ENCODE measurements at regions not wholly inside any gene's neighbourhood (a gene's known extent, or its start where the extent isn't known, plus 50 kb on each side); places are given as distances from the start of the nearest gene placed in this dataset.

DNA sequence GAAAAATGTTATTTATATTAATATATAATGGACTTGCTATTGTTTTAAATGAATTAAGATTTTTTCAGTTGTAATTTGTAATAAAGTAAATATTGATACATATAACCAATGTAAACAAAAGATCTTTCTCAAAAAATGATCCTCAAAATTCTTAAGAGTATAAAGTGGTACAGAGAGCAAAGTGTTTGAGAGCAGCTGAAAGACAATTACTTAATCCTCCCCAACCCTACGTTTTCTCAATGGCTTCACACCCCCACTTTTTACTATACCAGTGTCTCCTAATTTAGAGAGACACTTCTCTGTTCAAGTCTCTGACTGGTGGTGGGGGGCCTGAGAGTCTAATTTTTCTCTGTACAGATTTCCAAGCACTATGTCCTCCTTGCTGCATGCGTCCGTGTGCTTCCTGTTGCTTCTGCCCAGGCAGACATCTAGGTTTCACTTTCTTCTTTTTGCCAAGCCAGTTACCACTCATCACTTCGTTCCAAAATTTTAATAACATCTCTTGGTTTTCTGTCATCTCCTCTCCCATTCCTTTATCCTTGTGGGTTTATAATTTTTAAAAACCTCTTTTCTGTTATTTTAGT lies 276.3 kb upstream of the DNAJC19 start:
- TF ChIP-seq TAF7 (optimal IDR thresholded peaks at IDR 0.05; ENCODE audit: borderline replicate concordance, low read depth, low read length) (no peak), EZH2 (IDR thresholded peaks at IDR 0.05; ENCODE audit: low read depth, low read length, severe bottlenecking) (no peak), BCL11A (IDR thresholded peaks at IDR 0.05; ENCODE audit: low read depth in 2 of 2, low read length in 2 of 2) (no peak), YY1 (IDR thresholded peaks at IDR 0.05; ENCODE audit: low read depth, low read length) (no peak), GTF2F1 (IDR thresholded peaks at IDR 0.05; ENCODE audit: borderline replicate concordance, low read depth, low read length) (no peak), POU5F1 (IDR thresholded peaks at IDR 0.05; ENCODE audit: low read depth, low read length) (no peak), TEAD4 (IDR thresholded peaks at IDR 0.05; ENCODE audit: low read depth, low read length) (no peak), TAF1 (IDR thresholded peaks at IDR 0.05; ENCODE audit: low read depth, low read length) (no peak), CEBPB (IDR thresholded peaks at IDR 0.05; ENCODE audit: low read depth, low read length) (no peak), ASH2L (IDR thresholded peaks at IDR 0.05; ENCODE audit: low read length) (no peak), HDAC2 (IDR thresholded peaks at IDR 0.05; ENCODE audit: borderline replicate concordance in 1 of 2, low read depth in 2 of 2, low read length in 2 of 2) (no peak), KDM4A (IDR thresholded peaks at IDR 0.05; ENCODE audit: low read depth, low read length, severe bottlenecking) (no peak)
- H3K4me1 ChIP-seq (replicated peaks in 1 of 4; ENCODE audit: control insufficient read depth in 3 of 4, insufficient read depth in 4 of 4, low read length in 3 of 4): no peaks in the 10 kb centered on the region
- no peak overlapping the region for H3K4me3 ChIP-seq (ENCODE audit: extremely low read depth in 1 of 4, insufficient read depth in 2 of 4, low read depth in 3 of 4, low read length in 4 of 4)
- no peak overlapping the region for H2BK5ac ChIP-seq (ENCODE audit: low read depth, low read length)
- H2BK12ac ChIP-seq (ENCODE audit: low read depth, low read length): no peak overlapping the region
- no peak overlapping the region for H2BK15ac ChIP-seq (ENCODE audit: low read length)
- H3K36me3 ChIP-seq (ENCODE audit: control insufficient read depth in 2 of 4, insufficient read depth in 4 of 4, low read length in 3 of 4): no peaks in the 10 kb centered on the region
- H4K91ac ChIP-seq (replicated peaks; ENCODE audit: insufficient read length, low read length): no peak overlapping the region
- no peak overlapping the region for H4K8ac ChIP-seq (ENCODE audit: extremely low read depth, insufficient read depth, low read length)
- no peaks in the 10 kb centered on the region for H4K20me1 ChIP-seq (replicated peaks in 1 of 2; ENCODE audit: control insufficient read depth in 1 of 2, insufficient read depth in 2 of 2, low read length in 2 of 2)
- H2BK20ac ChIP-seq (ENCODE audit: low read length): no peak overlapping the region
- WGBS, 2 experiments (ENCODE audit: extremely low coverage in 1 of 2, insufficient coverage in 1 of 2, insufficient read length in 1 of 2, insufficient replicate concordance in 2 of 2, low coverage in 1 of 2, low lambda C conversion rate in 2 of 2, missing lambda C conversion rate in 1 of 2): 93% methylated on average over 4 of the region's 4 CpGs; no CpG with 5 or more reads in 1 of the 2 experiments
- FAIRE-seq (no peak), DNase-seq (ENCODE audit: low read depth in 1 of 2, low spot score in 2 of 2) (no peak)
- POLR2A ChIA-PET (ENCODE audit: partially characterized antibody): no interaction called here
- no peak overlapping the region for H2AFZ ChIP-seq (ENCODE audit: low read length)
- H3K23ac ChIP-seq (ENCODE audit: insufficient read length): no peak overlapping the region
- H4K5ac ChIP-seq (ENCODE audit: insufficient read length, low read depth, low read length): no peak overlapping the region
- no peak overlapping the region for H3K4me2 ChIP-seq (ENCODE audit: insufficient read depth in 1 of 2, low read depth in 2 of 2, low read length in 2 of 2)
- CTCF ChIA-PET (ENCODE audit: partially characterized antibody): interaction anchor here (0.9 to 1.3 kb wide), 3 partner anchors 14 to 435 kb away, joined by 3 to 4 read pairs (median 3); no protein-coding TSS in a partner anchor
- H3K27ac ChIP-seq (ENCODE audit: low read depth, low read length): no peak overlapping the region
- H2BK120ac ChIP-seq (replicated peaks; ENCODE audit: low read depth, low read length): no peak overlapping the region
- no peaks in the 10 kb centered on the region for H3K27me3 ChIP-seq (replicated peaks in 1 of 4; ENCODE audit: control insufficient read depth in 3 of 4, extremely low read depth in 1 of 4, insufficient read depth in 3 of 4, low read length in 3 of 4)
- H3K23me2 ChIP-seq (ENCODE audit: low read depth, low read length): no peaks in the 10 kb centered on the region; the same call in 1 of the 2 replicates
- no peak overlapping the region for H3K56ac ChIP-seq (replicated peaks; ENCODE audit: insufficient read length, low read depth, low read length)
- H2AK5ac ChIP-seq (ENCODE audit: low read depth, low read length): no peak overlapping the region
- H3K9me3 ChIP-seq (ENCODE audit: insufficient read depth in 2 of 2, low read depth in 1 of 2, low read length in 1 of 2): no peaks in the 10 kb centered on the region
- H3K18ac ChIP-seq (ENCODE audit: extremely low read depth, low read length): no peak overlapping the region
- H3K9ac ChIP-seq (replicated peaks in 1 of 4; ENCODE audit: extremely low read depth in 1 of 4, low read depth in 3 of 4, low read length in 3 of 4): no peak overlapping the region
- H3K4ac ChIP-seq (replicated peaks; ENCODE audit: insufficient read length, low read depth, low read length): no peak overlapping the region
- H3K14ac ChIP-seq (ENCODE audit: insufficient read length): no peak overlapping the region
- no peaks in the 10 kb centered on the region for H3K79me1 ChIP-seq (ENCODE audit: low read depth, low read length)
- H3K79me2 ChIP-seq (ENCODE audit: control insufficient read depth in 1 of 2, insufficient read depth in 2 of 2, low read length in 2 of 2): no peaks in the 10 kb centered on the region
